SK-N-SH (cell line): ENCODE measurements at regions not wholly inside any gene's neighbourhood (a gene's known extent, or its start where the extent isn't known, plus 50 kb on each side); places are given as distances from the start of the nearest gene placed in this dataset.

Experiments
- CTCF ChIA-PET: fragments of 300-600, 350-600 bp; formaldehyde crosslinking; extraction: SDS; loops from one replicate; lab custom pipeline; 2021; lab: Yijun Ruan, JAX
- POLR2A ChIA-PET: fragments of 350-600 bp; sonication (Branson Sonifier 250); formaldehyde crosslinking; extraction: SDS; loops from one replicate; lab custom pipeline; 2020; ENCODE audit warnings: antibody characterized with exemption, inconsistent platforms; lab: Yijun Ruan, JAX
- DNase-seq: peaks from one replicate; pipeline ENCODE4 v3.0.0; 2012
- H2AFZ ChIP-seq: fragments of 200-600 bp; sonication (generic); 2 replicates; pipeline ENCODE4 v1.8.1; 2016; ENCODE audit warnings: antibody characterized with exemption, mild to moderate bottlenecking, low read depth
- H3F3A ChIP-seq: fragments of 200-600 bp; sonication (generic); replicated peaks from 2 replicates; pipeline ENCODE3; 2016; ENCODE audit warnings: antibody characterized with exemption, mild to moderate bottlenecking; ENCODE audit not compliant: insufficient read depth
- H3K27ac ChIP-seq, 2 experiments: fragments of 200-500 bp in 1 of 2; fragments of 200-600 bp in 1 of 2; sonication (Bioruptor generic) in 1 of 2; sonication (generic), shearing (Covaris generic) in 1 of 2; 2 replicates each; pipeline versions ENCODE4 v1.5.1 to v1.6.1; 2014 to 2016; ENCODE audit warnings: low read depth in 2 of 2, inconsistent platforms in 1 of 2, low read length in 1 of 2, mild to moderate bottlenecking in 1 of 2, mixed read lengths in 1 of 2
- H3K27me3 ChIP-seq: fragments of 200-600 bp; sonication (generic), shearing (Covaris generic); 2 replicates; pipeline ENCODE4 v1.6.1; 2016; ENCODE audit warnings: mixed run types; ENCODE audit not compliant: insufficient read depth
- H3K36me3 ChIP-seq, 2 experiments: fragments of 200-500 bp in 1 of 2; fragments of 200-600 bp in 1 of 2; sonication (Bioruptor generic) in 1 of 2; sonication (generic) in 1 of 2; replicated peaks in 1 of 2; 2 replicates each; pipeline versions ENCODE3 to v1.5.1; 2014 to 2016; ENCODE audit warnings: low read length in 1 of 2, mild to moderate bottlenecking in 1 of 2; ENCODE audit not compliant: insufficient read depth in 2 of 2, control insufficient read depth in 1 of 2
- H3K4me1 ChIP-seq, 2 experiments: fragments of 200-500 bp in 1 of 2; fragments of 200-600 bp in 1 of 2; sonication (Bioruptor generic) in 1 of 2; sonication (generic), shearing (Covaris generic) in 1 of 2; 2 replicates each; pipeline versions ENCODE4 v1.5.1 to v1.6.1; 2014 to 2016; ENCODE audit warnings: low read depth in 1 of 2, low read length in 1 of 2, mixed run types in 1 of 2; ENCODE audit not compliant: insufficient read depth in 2 of 2, control insufficient read depth in 1 of 2
- H3K4me2 ChIP-seq: fragments of 200-600 bp; sonication (generic), shearing (Covaris generic); 2 replicates; pipeline ENCODE4 v1.6.1; 2017; ENCODE audit warnings: mixed run types
- H3K4me3 ChIP-seq, 2 experiments: fragments of 200-500 bp in 1 of 2; fragments of 200-600 bp in 1 of 2; sonication (Bioruptor generic) in 1 of 2; sonication (generic), shearing (Covaris generic) in 1 of 2; 2 replicates each; pipeline versions ENCODE4 v1.5.1 to v1.8.1; 2014 to 2016; ENCODE audit warnings: low read depth in 2 of 2, inconsistent platforms in 1 of 2, low read length in 1 of 2, mild to moderate bottlenecking in 1 of 2, mixed read lengths in 1 of 2, moderate library complexity in 1 of 2
- H3K79me2 ChIP-seq: fragments of 200-600 bp; sonication (generic); 2 replicates; pipeline ENCODE4 v1.8.1; 2017; ENCODE audit warnings: mild to moderate bottlenecking; ENCODE audit not compliant: insufficient read depth
- H3K9ac ChIP-seq: fragments of 200-600 bp; sonication (generic); 2 replicates; pipeline ENCODE4 v1.6.1; 2017; ENCODE audit warnings: mixed run types
- H3K9me2 ChIP-seq: fragments of 200-600 bp; sonication (generic); 2 replicates; pipeline ENCODE4 v1.6.1; 2017; ENCODE audit warnings: mixed run types
- H3K9me3 ChIP-seq: fragments of 200-600 bp; sonication (generic); 2 replicates; pipeline ENCODE4 v1.6.1; 2017; ENCODE audit warnings: mixed run types, mild to moderate bottlenecking, moderate library complexity
- H4K20me1 ChIP-seq: fragments of 200-600 bp; sonication (generic); 2 replicates; pipeline ENCODE4 v1.6.1; 2017; ENCODE audit warnings: mild to moderate bottlenecking, mixed run types; ENCODE audit not compliant: insufficient read depth
- ELF1 ChIP-seq: IDR thresholded peaks from 2 replicates; pipeline ENCODE4 v1.4.0; 2012
- EP300 ChIP-seq, 2 experiments: IDR thresholded peaks; 2 replicates each; pipeline versions ENCODE4 v1.4.0 to v1.6.1; 2012; ENCODE audit warnings: borderline replicate concordance in 1 of 2, low read depth in 1 of 2, low read length in 1 of 2
- EZH2phosphoT487 ChIP-seq: fragments of 200-600 bp; sonication (generic); IDR thresholded peaks from 2 replicates; pipeline ENCODE4 v1.6.1; 2017; ENCODE audit warnings: low read depth, mixed run types, mild to moderate bottlenecking, antibody characterized with exemption, moderate library complexity, borderline replicate concordance
- FOXJ3 ChIP-seq: sonication (generic); formaldehyde crosslinking; IDR thresholded peaks from 2 replicates; pipeline ENCODE4 v1.5.1; 2020; ENCODE audit warnings: mild to moderate bottlenecking, missing genetic modification reagents
- FOXM1 ChIP-seq: IDR thresholded peaks from 2 replicates; pipeline ENCODE4 v1.4.0; 2012; ENCODE audit warnings: low read depth, mild to moderate bottlenecking
- GATA2 ChIP-seq: sonication (generic); formaldehyde crosslinking; IDR thresholded peaks from 2 replicates; pipeline ENCODE4 v1.5.0; 2020; ENCODE audit warnings: mild to moderate bottlenecking, missing genetic modification reagents
- MEF2A ChIP-seq: IDR thresholded peaks from 2 replicates; pipeline ENCODE4 v1.4.0; 2012; ENCODE audit warnings: low read depth, borderline replicate concordance
- NFIC ChIP-seq: IDR thresholded peaks from 2 replicates; pipeline ENCODE4 v1.4.0; 2012; ENCODE audit warnings: borderline replicate concordance
- POLR2AphosphoS5 ChIP-seq: IDR thresholded peaks from 2 replicates; pipeline ENCODE4 v1.6.1; 2012; ENCODE audit warnings: low read depth, low read length
- REST ChIP-seq: IDR thresholded peaks from 2 replicates; pipeline ENCODE4 v1.6.1; 2012; ENCODE audit warnings: mild to moderate bottlenecking, low read depth, low read length, moderate library complexity
- RFX5 ChIP-seq: IDR thresholded peaks from 2 replicates; pipeline ENCODE4 v1.6.1; 2012; ENCODE audit warnings: mild to moderate bottlenecking, improper control_type of control experiment, low read length
- RXRA ChIP-seq: IDR thresholded peaks from 2 replicates; pipeline ENCODE4 v1.4.0; 2012; ENCODE audit warnings: low read depth, mild to moderate bottlenecking, borderline replicate concordance
- SIN3A ChIP-seq: IDR thresholded peaks from 2 replicates; pipeline ENCODE4 v1.6.1; 2012; ENCODE audit warnings: low read depth, mild to moderate bottlenecking, low read length, moderate library complexity, borderline replicate concordance
- TCF12 ChIP-seq: IDR thresholded peaks from 2 replicates; pipeline ENCODE4 v1.4.0; 2012
- USF2 ChIP-seq: fragments of 150-350 bp; IDR thresholded peaks from 2 replicates; pipeline ENCODE4 v1.6.1; 2017; ENCODE audit warnings: antibody characterized with exemption, low read length, low read depth, borderline replicate concordance
- WGBS: methylation state at CpG from one replicate; pipeline ENCODE4 v1.1.6; 2017; ENCODE audit warnings: low lambda C conversion rate; 5-methylcytosine and 5-hydroxymethylcytosine counted together
- TF ChIP-seq, protein P1 (sequence below): IDR thresholded peaks from 2 replicates; pipeline ENCODE4 v1.4.0; 2012; ENCODE audit warnings: low read depth
- TF ChIP-seq, protein P2 (sequence below): IDR thresholded peaks from 2 replicates; pipeline ENCODE4; 2012
- TF ChIP-seq, protein P3 (sequence below): IDR thresholded peaks from 2 replicates; pipeline ENCODE4 v1.4.0; 2012; ENCODE audit warnings: low read depth, borderline replicate concordance
- TF ChIP-seq, protein P4 (sequence below): fragments of 150-350 bp; IDR thresholded peaks from 2 replicates; pipeline ENCODE4 v1.6.1; 2016; ENCODE audit warnings: mild to moderate bottlenecking, low read depth, low read length

- DNase-seq, result no peak
- ChIA-PET POLR2A (no interaction called here), CTCF (no interaction called here)
- TF ChIP-seq GATA2, result no peak
- Histone ChIP-seq H2AFZ (no peak overlapping the region), H4K20me1 (no peaks in the 10 kb centered on the region), H3K36me3 (no peaks in the 10 kb centered on the region), H3K4me3 (no peak overlapping the region), H3F3A (no peaks in the 10 kb centered on the region), H3K4me1 (no peaks in the 10 kb centered on the region), H3K9me2 (no peaks in the 10 kb centered on the region), H3K79me2 (no peaks in the 10 kb centered on the region), H3K27ac (no peak overlapping the region), H3K9me3 (no peaks in the 10 kb centered on the region), H3K27me3 (no peaks in the 10 kb centered on the region), H3K9ac (no peak overlapping the region), H3K4me2 (no peak overlapping the region)
- WGBS, result 7% methylated on average over 2 of the region's 2 CpGs
These were observed 514.2 kb upstream of the ACO1 start for GRCh38 chr9:31870276-31870675.

DNA sequence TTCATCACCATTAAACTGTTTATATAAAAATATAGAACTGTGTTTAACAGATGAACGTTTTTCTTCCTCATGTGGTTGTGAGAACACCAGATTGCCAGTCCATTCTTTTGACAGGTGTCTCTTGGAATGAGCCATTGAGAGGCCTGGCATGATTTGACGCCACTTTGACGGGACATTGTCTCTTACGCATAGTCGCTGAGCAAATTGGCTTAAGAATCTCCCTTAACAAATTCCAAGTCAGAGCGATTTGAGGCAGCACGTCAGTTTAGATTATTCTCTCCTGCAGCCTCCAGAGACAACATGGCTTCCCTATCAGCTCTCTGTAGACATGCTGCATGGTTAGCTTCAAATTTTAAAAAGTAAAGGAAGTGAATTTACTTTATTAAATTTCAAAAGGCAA lies 510.7 kb upstream of the ACO1 start:
- no peak for DNase-seq
- H3K9me2 ChIP-seq, result no peaks in the 10 kb centered on the region
- H3K4me2 ChIP-seq, result no peak overlapping the region
- no peaks in the 10 kb centered on the region for H3K79me2 ChIP-seq
- 47% methylated on average over 7 of the region's 7 CpGs for WGBS
- H3K4me3 ChIP-seq, result no peak overlapping the region
- no peak for TF ChIP-seq RFX5
- no peak for TF ChIP-seq POLR2AphosphoS5
- TF ChIP-seq, protein P1, sequence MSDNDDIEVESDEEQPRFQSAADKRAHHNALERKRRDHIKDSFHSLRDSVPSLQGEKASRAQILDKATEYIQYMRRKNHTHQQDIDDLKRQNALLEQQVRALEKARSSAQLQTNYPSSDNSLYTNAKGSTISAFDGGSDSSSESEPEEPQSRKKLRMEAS, result no peak
- TF ChIP-seq, protein P2, sequence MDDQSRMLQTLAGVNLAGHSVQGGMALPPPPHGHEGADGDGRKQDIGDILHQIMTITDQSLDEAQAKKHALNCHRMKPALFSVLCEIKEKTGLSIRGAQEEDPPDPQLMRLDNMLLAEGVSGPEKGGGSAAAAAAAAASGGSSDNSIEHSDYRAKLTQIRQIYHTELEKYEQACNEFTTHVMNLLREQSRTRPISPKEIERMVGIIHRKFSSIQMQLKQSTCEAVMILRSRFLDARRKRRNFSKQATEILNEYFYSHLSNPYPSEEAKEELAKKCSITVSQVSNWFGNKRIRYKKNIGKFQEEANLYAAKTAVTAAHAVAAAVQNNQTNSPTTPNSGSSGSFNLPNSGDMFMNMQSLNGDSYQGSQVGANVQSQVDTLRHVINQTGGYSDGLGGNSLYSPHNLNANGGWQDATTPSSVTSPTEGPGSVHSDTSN, result no peak
- TF ChIP-seq FOXJ3 (CRISPR knock-in tag), result no peak
- TF ChIP-seq USF2, result no peak
- TF ChIP-seq ELF1, result no peak
- no peak for TF ChIP-seq SIN3A
- TF ChIP-seq NFIC, result no peak
- TF ChIP-seq REST, result no peak
- no peak for TF ChIP-seq MEF2A
- no peak for TF ChIP-seq GATA2
- TF ChIP-seq, protein P3, sequence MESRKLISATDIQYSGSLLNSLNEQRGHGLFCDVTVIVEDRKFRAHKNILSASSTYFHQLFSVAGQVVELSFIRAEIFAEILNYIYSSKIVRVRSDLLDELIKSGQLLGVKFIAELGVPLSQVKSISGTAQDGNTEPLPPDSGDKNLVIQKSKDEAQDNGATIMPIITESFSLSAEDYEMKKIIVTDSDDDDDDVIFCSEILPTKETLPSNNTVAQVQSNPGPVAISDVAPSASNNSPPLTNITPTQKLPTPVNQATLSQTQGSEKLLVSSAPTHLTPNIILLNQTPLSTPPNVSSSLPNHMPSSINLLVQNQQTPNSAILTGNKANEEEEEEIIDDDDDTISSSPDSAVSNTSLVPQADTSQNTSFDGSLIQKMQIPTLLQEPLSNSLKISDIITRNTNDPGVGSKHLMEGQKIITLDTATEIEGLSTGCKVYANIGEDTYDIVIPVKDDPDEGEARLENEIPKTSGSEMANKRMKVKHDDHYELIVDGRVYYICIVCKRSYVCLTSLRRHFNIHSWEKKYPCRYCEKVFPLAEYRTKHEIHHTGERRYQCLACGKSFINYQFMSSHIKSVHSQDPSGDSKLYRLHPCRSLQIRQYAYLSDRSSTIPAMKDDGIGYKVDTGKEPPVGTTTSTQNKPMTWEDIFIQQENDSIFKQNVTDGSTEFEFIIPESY, result no peak
- TF ChIP-seq TCF12, result no peak
- TF ChIP-seq, protein P4, sequence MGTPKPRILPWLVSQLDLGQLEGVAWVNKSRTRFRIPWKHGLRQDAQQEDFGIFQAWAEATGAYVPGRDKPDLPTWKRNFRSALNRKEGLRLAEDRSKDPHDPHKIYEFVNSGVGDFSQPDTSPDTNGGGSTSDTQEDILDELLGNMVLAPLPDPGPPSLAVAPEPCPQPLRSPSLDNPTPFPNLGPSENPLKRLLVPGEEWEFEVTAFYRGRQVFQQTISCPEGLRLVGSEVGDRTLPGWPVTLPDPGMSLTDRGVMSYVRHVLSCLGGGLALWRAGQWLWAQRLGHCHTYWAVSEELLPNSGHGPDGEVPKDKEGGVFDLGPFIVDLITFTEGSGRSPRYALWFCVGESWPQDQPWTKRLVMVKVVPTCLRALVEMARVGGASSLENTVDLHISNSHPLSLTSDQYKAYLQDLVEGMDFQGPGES, result no peak
- TF ChIP-seq EZH2phosphoT487, result no peak
- TF ChIP-seq RXRA, result no peak
- no peak for TF ChIP-seq EP300 (IDR thresholded peaks at IDR 0.05; ENCODE audit: borderline replicate concordance in 1 of 2, low read depth in 1 of 2, low read length in 1 of 2)
- no peak for TF ChIP-seq FOXM1
- H3K4me1 ChIP-seq, result no peaks in the 10 kb centered on the region
- no peak overlapping the region for H3K27ac ChIP-seq
- H3F3A ChIP-seq, result no peaks in the 10 kb centered on the region
- no peak overlapping the region for H2AFZ ChIP-seq
- H4K20me1 ChIP-seq, result no peaks in the 10 kb centered on the region
- no peaks in the 10 kb centered on the region for H3K9me3 ChIP-seq
- no peaks in the 10 kb centered on the region for H3K36me3 ChIP-seq
- POLR2A ChIA-PET, result no interaction called here
- CTCF ChIA-PET, result interaction anchor here (1.1 kb wide), 1 partner anchor 35 kb away, joined by 3 read pairs; no protein-coding TSS in a partner anchor
- no peak overlapping the region for H3K9ac ChIP-seq
- no peaks in the 10 kb centered on the region for H3K27me3 ChIP-seq
